Coronary artery (tissue), 2 donors: ENCODE measurements at regions not wholly inside any gene's neighbourhood (a gene's known extent, or its start where the extent isn't known, plus 50 kb on each side); places are given as distances from the start of the nearest gene placed in this dataset.
"Not testable (repeated sequence)": the region's sequence is repeated elsewhere in the genome, so short reads cannot be mapped to it uniquely, and the experiment has no call there.

Experiments
- DNase-seq: peaks from one replicate; pipeline ENCODE4 v3.0.0-alpha.2; 2017; ENCODE audit warnings: low spot score
- H3K27ac ChIP-seq, 2 donors: fragments of 200-600 bp; sonication (generic); one replicate each; pipeline ENCODE4 v1.5.1; 2016 to 2019
- H3K4me3 ChIP-seq: fragments of 200-600 bp; sonication (generic); 2 replicates; pipeline ENCODE4 v1.5.1; 2016; ENCODE audit warnings: mild to moderate bottlenecking, moderate library complexity
- CTCF ChIP-seq: fragments of 200-600 bp; sonication (generic); IDR thresholded peaks from one replicate; pipeline ENCODE4 v1.5.1; 2019; ENCODE audit warnings: antibody characterized with exemption

GRCh38 chr5:27900761-27901160 lies 862.4 kb upstream of the CDH9 start:
- TF ChIP-seq CTCF, result no peak
- no peak for DNase-seq
- H3K27ac ChIP-seq, result no peak overlapping the region
- H3K4me3 ChIP-seq, result no peak overlapping the region

GRCh38 chr5:27876071-27876470 lies 837.7 kb upstream of the CDH9 start:
- no peak overlapping the region for H3K4me3 ChIP-seq

GRCh38 chr5:27875148-27875547 lies 836.8 kb upstream of the CDH9 start:
- DNase-seq, result no peak
- Histone ChIP-seq H3K4me3 (no peak overlapping the region), H3K27ac (no peak overlapping the region)
- no peak for TF ChIP-seq CTCF

More at GRCh38 chr5:27876071-27876470, 837.7 kb upstream of the CDH9 start:
- DNase-seq, result no peak
- TF ChIP-seq CTCF, result no peak
- H3K27ac ChIP-seq, result no peak overlapping the region

GRCh38 chr5:27868292-27868691 lies 829.9 kb upstream of the CDH9 start:
- Histone ChIP-seq H3K27ac (no peak overlapping the region), H3K4me3 (no peak overlapping the region)
- no peak for DNase-seq
- no peak for TF ChIP-seq CTCF

GRCh38 chr5:27855491-27855890 lies 817.1 kb upstream of the CDH9 start:
- no peak for TF ChIP-seq CTCF
- no peak overlapping the region for H3K4me3 ChIP-seq
- DNase-seq, result no peak
- H3K27ac ChIP-seq, result no peak overlapping the region

GRCh38 chr5:27854243-27854852 lies 816.0 kb upstream of the CDH9 start:
- TF ChIP-seq CTCF, result no peak
- no peak for DNase-seq
- Histone ChIP-seq H3K4me3 (no peak overlapping the region), H3K27ac (no peak overlapping the region)

GRCh38 chr5:27845248-27845647 lies 806.9 kb upstream of the CDH9 start:
- no peak overlapping the region for H3K4me3 ChIP-seq
- no peak for TF ChIP-seq CTCF
- DNase-seq, result no peak
- H3K27ac ChIP-seq, result no peak overlapping the region

GRCh38 chr5:27836704-27837103 lies 798.3 kb upstream of the CDH9 start:
- not testable (repeated sequence) for H3K4me3 ChIP-seq, H3K27ac ChIP-seq, DNase-seq
